GM23338 (cell line): ENCODE measurements at regions not wholly inside any gene's neighbourhood (a gene's known extent, or its start where the extent isn't known, plus 50 kb on each side); places are given as distances from the start of the nearest gene placed in this dataset.

Source experiments
- ATAC-seq: fragments of 200-7000 bp; cut with Tn5 transposase; 3 replicates; pipeline ENCODE4 v1.9.1; 2020
- DNase-seq: peaks from one replicate; pipeline ENCODE4 v3.0.0-alpha.2; 2015; ENCODE audit warnings: low spot score
- H2AFZ ChIP-seq: fragments of 200-600 bp; sonication (generic); 2 replicates; pipeline ENCODE4 v1.8.0; 2016; ENCODE audit warnings: antibody characterized with exemption, mild to moderate bottlenecking, moderate library complexity
- H3F3A ChIP-seq: fragments of 200-600 bp; sonication (generic); replicated peaks from 2 replicates; pipeline ENCODE4 v1.8.0; 2017; ENCODE audit warnings: antibody characterized with exemption, mixed run types, low read depth
- H3K27ac ChIP-seq: fragments of 200-600 bp; sonication (generic); 2 replicates; pipeline ENCODE4 v1.6.1; 2016; ENCODE audit warnings: low read depth
- H3K27me3 ChIP-seq: fragments of 200-600 bp; sonication (generic); 2 replicates; pipeline ENCODE4 v1.8.0; 2016; ENCODE audit warnings: mild to moderate bottlenecking, mixed run types, moderate library complexity; ENCODE audit not compliant: insufficient read depth
- H3K36me3 ChIP-seq: fragments of 200-600 bp; sonication (generic); 2 replicates; pipeline ENCODE4 v1.8.0; 2016; ENCODE audit warnings: mild to moderate bottlenecking; ENCODE audit not compliant: insufficient read depth
- H3K4me1 ChIP-seq: fragments of 200-600 bp; sonication (generic); 2 replicates; pipeline ENCODE4 v1.8.0; 2016; ENCODE audit warnings: mild to moderate bottlenecking, moderate library complexity; ENCODE audit not compliant: insufficient read depth
- H3K4me2 ChIP-seq: fragments of 200-600 bp; sonication (generic); 2 replicates; pipeline ENCODE4 v1.7.1; 2017; ENCODE audit warnings: mixed run types
- H3K4me3 ChIP-seq: fragments of 200-600 bp; sonication (generic); 2 replicates; pipeline ENCODE4 v1.6.1; 2016; ENCODE audit warnings: mixed run types
- H3K79me2 ChIP-seq: fragments of 200-600 bp; sonication (generic); replicated peaks from 2 replicates; pipeline ENCODE4 v1.8.0; 2017; ENCODE audit warnings: mild to moderate bottlenecking; ENCODE audit not compliant: insufficient read depth
- H3K9me2 ChIP-seq: fragments of 200-600 bp; sonication (generic); 2 replicates; pipeline ENCODE4 v1.8.0; 2017; ENCODE audit not compliant: insufficient read depth
- H4K20me1 ChIP-seq: fragments of 200-600 bp; sonication (generic); replicated peaks from 2 replicates; pipeline ENCODE4 v1.8.0; 2017; ENCODE audit warnings: mild to moderate bottlenecking; ENCODE audit not compliant: insufficient read depth
- H3K27ac Mint-ChIP-seq: 2 replicates; pipeline ENCODE4 v1.8.0; 2020; ENCODE audit warnings: inconsistent platforms, mild to moderate bottlenecking, moderate library complexity, mixed read lengths
- H3K27me3 Mint-ChIP-seq: 3 replicates; pipeline ENCODE4 v1.8.0; 2022; ENCODE audit warnings: low read depth, mild to moderate bottlenecking, moderate library complexity, mixed read lengths, inconsistent platforms; ENCODE audit not compliant: insufficient read depth, poor library complexity
- H3K36me3 Mint-ChIP-seq: 3 replicates; pipeline ENCODE4 v1.8.0; 2021; ENCODE audit warnings: low read depth, mild to moderate bottlenecking, inconsistent platforms, moderate library complexity, mixed read lengths
- H3K4me1 Mint-ChIP-seq: 3 replicates; pipeline ENCODE4 v1.8.0; 2020; ENCODE audit warnings: mild to moderate bottlenecking, inconsistent platforms, mixed read lengths
- H3K4me3 Mint-ChIP-seq: 3 replicates; pipeline ENCODE4 v1.8.0; 2021; ENCODE audit warnings: moderate library complexity, mild to moderate bottlenecking, inconsistent platforms, mixed read lengths
- H3K9me3 Mint-ChIP-seq: 3 replicates; pipeline ENCODE4 v1.8.0; 2020; ENCODE audit warnings: moderate library complexity, mild to moderate bottlenecking, inconsistent platforms, mixed read lengths
- CREB1 ChIP-seq: fragments of 250-450 bp; sonication (Bioruptor Pico); IDR thresholded peaks from 2 replicates; pipeline ENCODE4 v1.5.0; 2020; ENCODE audit warnings: low read depth, mild to moderate bottlenecking, moderate library complexity
- CTCF ChIP-seq, 2 experiments: fragments of 200-600 bp in 1 of 2; sonication (generic) in 1 of 2; conservative IDR thresholded peaks; 2 replicates each; pipeline versions ENCODE4 v1.5.1 to v1.6.1; 2016 to 2017; ENCODE audit warnings: antibody characterized with exemption in 2 of 2, low read depth in 2 of 2, mild to moderate bottlenecking in 2 of 2, moderate library complexity in 1 of 2
- ETS1 ChIP-seq: IDR thresholded peaks from 2 replicates; pipeline ENCODE4 v1.6.1; 2016; ENCODE audit warnings: antibody characterized with exemption
- EZH2 ChIP-seq: fragments of 200-600 bp; sonication (generic); IDR thresholded peaks from one replicate; pipeline ENCODE4 v1.8.0; 2017; ENCODE audit warnings: antibody characterized with exemption, mild to moderate bottlenecking, low read depth; ENCODE audit not compliant: unreplicated experiment
- EZH2phosphoT487 ChIP-seq: fragments of 200-600 bp; sonication (generic); IDR thresholded peaks from one replicate; pipeline ENCODE4 v1.8.1; 2018; ENCODE audit warnings: antibody characterized with exemption; ENCODE audit not compliant: unreplicated experiment
- JUNB ChIP-seq: IDR thresholded peaks from one replicate; pipeline ENCODE4 v1.6.1; 2016; ENCODE audit warnings: antibody characterized with exemption; ENCODE audit not compliant: unreplicated experiment
- NANOG ChIP-seq: IDR thresholded peaks from 2 replicates; pipeline ENCODE4 v1.6.1; 2016; ENCODE audit warnings: antibody characterized with exemption, borderline replicate concordance
- POLR2AphosphoS5 ChIP-seq: IDR thresholded peaks from 2 replicates; pipeline ENCODE4 v1.6.1; 2016; ENCODE audit warnings: antibody characterized with exemption, low read depth
- REST ChIP-seq: IDR thresholded peaks from one replicate; pipeline ENCODE4 v1.6.1; 2018; ENCODE audit warnings: antibody characterized with exemption; ENCODE audit not compliant: unreplicated experiment
- STAT1 ChIP-seq: IDR thresholded peaks from one replicate; pipeline ENCODE4 v1.6.1; 2016; ENCODE audit warnings: antibody characterized with exemption; ENCODE audit not compliant: unreplicated experiment
- ZNF114 ChIP-seq: fragments of 250-450 bp; sonication (Bioruptor Pico); IDR thresholded peaks from 2 replicates; pipeline ENCODE4 v1.5.0; 2020; ENCODE audit warnings: mild to moderate bottlenecking, moderate library complexity
- ZNF331 ChIP-seq: fragments of 250-450 bp; sonication (Bioruptor Pico); IDR thresholded peaks from 2 replicates; pipeline ENCODE4 v1.5.0; 2020; ENCODE audit warnings: low read depth, mild to moderate bottlenecking, moderate library complexity
- ZNF462 ChIP-seq: fragments of 250-450 bp; sonication (Bioruptor Pico); IDR thresholded peaks from 2 replicates; pipeline ENCODE4 v1.5.0; 2020; ENCODE audit warnings: mild to moderate bottlenecking, moderate library complexity

GRCh38 chr3:134718726-134719125 lies 67.9 kb upstream of the KY start:
- Histone ChIP-seq H3F3A (no peaks in the 10 kb centered on the region), H4K20me1 (no peaks in the 10 kb centered on the region), H3K4me2 (no peak overlapping the region), H3K4me3 (no peak overlapping the region), H3K27me3 (no peaks in the 10 kb centered on the region), H2AFZ (no peak overlapping the region), H3K4me1 (no peaks in the 10 kb centered on the region), H3K9me2 (no peaks in the 10 kb centered on the region), H3K36me3 (no peaks in the 10 kb centered on the region), H3K27ac (no peak overlapping the region), H3K79me2 (no peaks in the 10 kb centered on the region)
- Mint-ChIP-seq H3K36me3 (no peaks in the 10 kb centered on the region), H3K27me3 (no peaks in the 10 kb centered on the region), H3K27ac (no peak overlapping the region), H3K4me1 (no peaks in the 10 kb centered on the region), H3K4me3 (no peak overlapping the region), H3K9me3 (no peaks in the 10 kb centered on the region)
- DNase-seq (no peak), ATAC-seq (no peak)
- TF ChIP-seq REST (no peak), CTCF (conservative IDR thresholded peaks at IDR 0.05; ENCODE audit: low read depth in 2 of 2) (no peak), STAT1 (no peak), ZNF462 (CRISPR knock-in tag) (no peak), ZNF331 (CRISPR knock-in tag) (no peak), ZNF114 (CRISPR knock-in tag) (no peak), POLR2AphosphoS5 (no peak), EZH2 (no peak), CREB1 (no peak), EZH2phosphoT487 (no peak), JUNB (no peak), ETS1 (no peak), NANOG (no peak)
